Kidney capillary endothelial cell (primary cell): ENCODE measurements at regions not wholly inside any gene's neighbourhood (a gene's known extent, or its start where the extent isn't known, plus 50 kb on each side); places are given as distances from the start of the nearest gene placed in this dataset.
"Not testable (repeated sequence)": the region's sequence is repeated elsewhere in the genome, so short reads cannot be mapped to it uniquely, and the experiment has no call there.

Experiments
- DNase-seq: peaks from one replicate; pipeline ENCODE4 v3.0.0-alpha.2; 2018; ENCODE audit warnings: low spot score

DNA sequence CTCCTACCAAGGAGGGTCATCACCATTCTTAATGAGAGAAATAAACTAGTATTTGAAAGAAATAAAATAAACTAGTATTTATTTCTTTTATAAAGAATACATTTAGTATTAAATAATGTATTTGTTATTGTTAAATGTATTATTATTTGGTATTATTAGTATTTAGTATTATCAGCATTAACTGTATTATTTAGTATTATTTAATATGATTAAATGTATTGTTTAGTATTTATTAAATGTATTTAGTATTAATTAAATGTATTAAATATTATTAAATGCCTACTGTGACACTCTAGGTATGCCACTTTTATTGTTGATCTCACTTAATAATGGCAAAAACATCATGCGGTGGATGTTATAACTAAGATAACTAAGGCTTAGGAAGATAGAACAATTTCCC, 353.6 kb upstream of the MAP2 start:
- no peak for DNase-seq

GRCh38 chr2:209073151-209073550, 350.7 kb upstream of the MAP2 start:
- DNase-seq: no peak

- DNase-seq: no peak
Measured at GRCh38 chr2:209074711-209075110, 349.1 kb upstream of the MAP2 start.

GRCh38 chr2:209076151-209076550, 347.7 kb upstream of the MAP2 start:
- DNase-seq: no peak

GRCh38 chr2:209086761-209087160, 337.1 kb upstream of the MAP2 start:
- no peak for DNase-seq

DNA sequence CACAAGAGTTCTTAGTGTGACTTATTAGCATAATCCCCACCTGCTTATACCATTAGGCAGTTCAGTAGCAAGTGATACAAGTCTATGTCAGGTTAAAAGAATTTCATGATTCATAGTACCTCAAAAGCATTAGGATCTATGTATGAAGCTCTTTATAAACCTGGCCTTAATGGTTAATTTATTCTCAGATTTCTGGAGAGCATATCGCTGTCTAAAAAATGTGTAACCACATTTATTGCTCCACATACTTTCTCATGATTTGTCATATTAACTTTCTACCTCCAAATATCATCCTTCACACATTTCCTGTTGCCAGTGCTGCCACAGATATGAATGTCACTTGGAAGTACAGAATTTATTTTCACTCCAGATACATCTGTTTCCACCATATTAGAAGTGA, 332.8 kb upstream of the MAP2 start:
- DNase-seq: no peak

DNA sequence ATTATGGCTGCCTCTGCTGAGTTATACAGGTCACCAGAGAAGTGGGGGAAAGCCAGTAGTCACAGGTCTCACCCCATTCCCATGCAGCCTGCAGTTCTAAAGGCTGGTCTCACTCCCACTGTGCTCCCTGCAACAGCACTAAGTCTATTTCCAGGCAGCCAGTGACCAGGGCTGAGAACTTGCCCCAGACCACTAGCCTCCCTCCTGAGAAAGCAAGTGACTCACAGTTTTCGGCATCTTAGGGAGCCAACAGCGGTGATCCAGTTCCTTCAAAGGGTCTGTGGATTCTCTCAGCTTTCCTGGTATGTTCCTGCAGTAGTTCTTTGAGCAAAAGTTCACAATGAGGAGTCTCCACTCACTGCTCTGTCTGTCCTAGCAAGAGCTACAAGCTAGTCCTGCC, 329.6 kb upstream of the MAP2 start:
- DNase-seq: no peak

DNA sequence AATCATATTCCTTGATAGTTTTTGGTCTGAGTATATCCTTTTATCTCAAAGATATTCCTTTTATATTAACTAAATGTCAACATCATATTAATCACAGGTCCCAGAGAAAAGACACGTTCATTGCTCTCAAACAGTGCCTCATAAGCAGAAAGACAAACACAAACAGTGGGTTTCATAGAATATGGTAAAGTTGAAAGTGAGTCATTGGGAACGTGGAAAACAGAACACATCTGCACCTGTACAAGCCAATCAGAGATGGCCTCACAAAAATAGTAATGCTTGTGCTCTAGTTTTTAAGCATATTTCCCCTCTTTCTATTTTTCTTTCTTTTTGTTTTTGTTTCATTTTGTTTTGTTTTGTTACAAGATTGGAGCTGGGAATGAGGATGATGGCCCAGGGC, 328.4 kb upstream of the MAP2 start:
- DNase-seq: no peak

GRCh38 chr2:209097168-209097567, 326.7 kb upstream of the MAP2 start:
- no peak for DNase-seq

DNA sequence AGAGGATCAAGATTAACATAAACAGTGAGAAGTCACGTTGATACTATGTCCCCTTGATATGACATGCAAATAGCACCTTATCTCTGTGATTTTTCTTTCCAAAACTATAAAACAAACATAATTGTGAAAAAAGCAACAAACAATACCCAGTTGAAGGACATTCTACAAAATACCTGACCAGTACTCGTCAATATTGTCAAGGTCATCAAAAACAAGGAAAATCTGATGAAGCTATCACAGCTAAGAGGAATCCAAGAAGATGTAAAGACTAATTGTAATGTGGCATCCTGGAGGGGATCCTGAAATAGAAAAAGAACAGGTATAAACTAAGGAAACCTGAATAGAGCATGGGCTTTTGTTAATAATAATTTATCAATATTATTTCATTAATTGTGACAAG, 321.5 kb upstream of the MAP2 start:
- DNase-seq: no peak

DNA sequence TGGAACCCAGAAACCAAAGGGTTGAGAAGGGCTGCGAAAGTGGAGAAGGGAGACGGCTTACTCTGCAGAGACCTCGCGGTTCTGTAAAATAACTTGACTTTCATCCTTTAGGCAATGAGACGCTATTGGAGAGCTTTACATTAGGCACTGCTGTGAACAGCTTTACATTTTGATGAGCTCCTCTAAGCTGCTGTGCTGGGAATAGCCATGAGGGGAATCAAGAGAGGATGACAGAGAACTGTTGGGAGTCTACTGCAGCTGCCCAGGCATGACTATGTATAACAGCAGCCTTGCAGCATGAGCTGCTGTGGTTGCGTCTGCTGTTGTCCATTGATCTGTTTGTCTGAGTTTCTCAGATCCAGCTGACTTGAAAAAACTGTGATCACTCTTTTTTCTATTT, 310.8 kb upstream of the MAP2 start:
- DNase-seq: no peak

- DNase-seq: no peak
Measured at GRCh38 chr2:209114588-209115240, 309.1 kb upstream of the MAP2 start.

GRCh38 chr2:209121691-209122090, 302.2 kb upstream of the MAP2 start:
- no peak for DNase-seq

DNA sequence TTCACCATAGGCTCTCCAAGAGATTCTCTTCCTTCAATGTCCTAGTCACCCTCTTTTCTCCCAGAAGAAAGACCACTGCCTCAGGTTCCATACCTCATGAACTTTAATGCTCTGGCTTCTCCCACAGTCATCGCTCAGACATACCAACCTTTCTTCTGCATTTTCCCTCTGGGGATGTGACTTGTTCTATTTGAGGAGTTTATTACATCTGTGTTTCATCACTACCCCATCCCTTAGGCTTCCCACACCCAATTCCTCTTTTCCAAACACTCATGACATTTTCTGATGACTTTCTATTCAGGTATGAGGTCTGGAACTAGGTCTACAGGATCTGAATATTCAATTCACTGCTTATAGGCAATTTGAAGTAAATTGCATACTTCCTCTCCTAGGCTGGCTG, 298.6 kb upstream of the MAP2 start:
- no peak for DNase-seq

DNA sequence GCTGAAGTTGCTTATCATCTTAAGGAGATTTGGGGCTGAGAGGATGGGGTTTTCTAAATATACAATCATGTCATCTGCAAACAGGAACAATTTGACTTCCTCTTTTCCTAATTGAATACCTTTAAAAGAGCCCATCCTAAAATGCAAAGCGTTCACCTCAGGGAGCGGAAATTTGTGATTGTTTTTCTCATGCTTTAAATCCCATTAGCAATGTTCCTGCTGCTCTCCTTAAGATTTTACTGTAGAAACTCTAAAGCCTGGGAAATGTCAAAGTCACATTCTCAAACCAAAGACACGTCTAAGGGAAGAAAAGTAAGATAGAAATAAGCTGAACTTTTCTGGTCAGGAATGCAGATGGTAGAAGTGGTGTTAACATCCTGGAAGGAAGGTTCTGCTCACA, 285.8 kb upstream of the MAP2 start:
- no peak for DNase-seq

GRCh38 chr2:209141142-209141541, 282.7 kb upstream of the MAP2 start:
- DNase-seq: no peak

- no peak for DNase-seq
Measured at GRCh38 chr2:209141818-209142217, 282.0 kb upstream of the MAP2 start.

DNA sequence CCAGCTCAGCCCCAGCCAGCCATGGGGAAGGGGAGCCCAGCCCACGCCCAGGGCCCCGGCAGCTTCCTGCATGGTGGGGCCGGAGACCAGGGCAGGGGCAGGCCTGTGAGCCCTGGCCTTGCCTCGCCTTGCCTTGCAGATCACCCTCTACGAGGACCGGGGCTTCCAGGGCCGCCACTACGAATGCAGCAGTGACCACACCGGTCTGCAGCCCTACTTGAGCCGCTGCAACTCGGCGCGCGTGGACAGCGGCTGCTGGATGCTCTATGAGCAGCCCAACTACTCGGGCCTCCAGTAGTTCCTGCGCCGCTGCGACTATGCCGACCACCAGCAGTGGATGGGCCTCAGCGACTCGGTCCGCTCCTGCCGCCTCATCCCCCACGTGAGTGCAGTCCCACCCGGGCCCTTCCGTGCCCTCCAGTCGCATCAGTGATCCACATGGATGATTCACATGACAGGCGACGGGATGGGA, 278.6 kb upstream of the MAP2 start:
- not testable (repeated sequence) for DNase-seq

GRCh38 chr2:209145941-209146681, 277.7 kb upstream of the MAP2 start:
- DNase-seq: no peak

DNA sequence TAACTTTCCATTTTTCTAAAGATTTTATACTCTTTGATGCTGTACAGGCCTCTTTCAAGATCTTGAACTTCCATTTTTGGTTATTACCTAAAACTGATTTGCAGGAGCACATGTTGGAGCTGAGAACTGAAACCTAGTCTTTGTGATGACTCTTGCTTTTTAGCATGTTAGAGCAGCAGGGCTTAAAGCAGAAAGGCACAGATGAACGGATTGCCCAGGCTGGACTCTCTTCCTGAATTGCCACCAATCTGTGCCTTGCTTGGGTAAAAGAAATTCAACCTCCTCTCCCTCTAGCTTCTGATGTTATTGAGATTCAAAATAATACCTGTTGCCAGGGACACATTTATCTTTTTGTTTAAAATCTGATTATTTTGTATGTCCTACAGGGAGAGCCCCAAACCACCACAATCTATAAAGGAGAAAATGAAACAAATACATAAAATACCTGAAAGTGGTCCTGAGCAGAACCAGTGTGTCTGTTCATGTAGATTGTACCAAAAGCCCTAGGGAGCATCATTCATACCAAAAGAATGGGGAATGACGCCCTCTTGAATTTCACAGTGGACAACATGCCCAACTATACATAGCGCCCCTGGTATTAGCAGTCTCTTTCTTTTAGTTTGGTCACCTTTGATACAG, 277.0 kb upstream of the MAP2 start:
- DNase-seq: no peak

- DNase-seq: no peak
Measured at GRCh38 chr2:209147981-209148380, 275.9 kb upstream of the MAP2 start.

GRCh38 chr2:209160800-209161588, 262.9 kb upstream of the MAP2 start:
- DNase-seq: no peak

DNA sequence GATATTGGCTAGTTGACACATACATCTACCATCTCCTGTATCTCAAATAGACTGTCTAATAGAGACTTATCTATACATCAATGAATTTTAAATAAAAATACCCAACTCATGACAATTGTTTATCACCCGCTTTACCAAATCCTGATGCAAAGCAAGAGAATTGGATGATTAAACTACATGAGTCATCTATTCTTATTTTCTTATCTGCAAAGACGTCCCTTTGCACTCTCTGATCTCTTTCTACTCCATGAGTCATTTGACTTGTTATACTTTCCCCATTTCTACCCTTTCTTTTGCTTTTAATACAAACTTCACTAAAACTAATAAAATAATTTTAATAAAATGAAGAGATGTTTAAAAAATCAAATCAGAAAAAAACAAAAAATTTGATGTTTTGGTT, 261.7 kb upstream of the MAP2 start:
- no peak for DNase-seq
